Umbilical cord (tissue), 1 donor: ENCODE measurements at regions not wholly inside any gene's neighbourhood (a gene's known extent, or its start where the extent isn't known, plus 50 kb on each side); places are given as distances from the start of the nearest gene placed in this dataset.

Source experiments
- DNase-seq: peaks from one replicate; pipeline ENCODE4 v3.0.0-alpha.2; 2015; ENCODE audit warnings: low spot score

- DNase-seq, result peak; percentile 99
Observed at GRCh38 chr2:54360055-54360792, 95.9 kb upstream of the SPTBN1 start.

GRCh38 chr2:54364409-54364808 is 91.7 kb upstream of the SPTBN1 start:
- no peak for DNase-seq

GRCh38 chr2:54365661-54366060 is 90.5 kb upstream of the SPTBN1 start:
- DNase-seq, result no peak

GRCh38 chr2:54366487-54367280 is 89.4 kb upstream of the SPTBN1 start:
- DNase-seq, result no peak

GRCh38 chr2:54370405-54371104 is 85.6 kb upstream of the SPTBN1 start:
- DNase-seq, result no peak

- no peak for DNase-seq
Observed at GRCh38 chr2:54371460-54372065, 84.6 kb upstream of the SPTBN1 start.

- no peak for DNase-seq
Observed at GRCh38 chr2:54372361-54372760, 83.8 kb upstream of the SPTBN1 start.

- no peak for DNase-seq
Observed at GRCh38 chr2:54373855-54374254, 82.3 kb upstream of the SPTBN1 start.

- no peak for DNase-seq
Observed at GRCh38 chr2:54374591-54375364, 81.3 kb upstream of the SPTBN1 start.

GRCh38 chr2:54377451-54377850 is 78.7 kb upstream of the SPTBN1 start:
- no peak for DNase-seq

- DNase-seq, result no peak
Observed at GRCh38 chr2:54377901-54378493, 78.1 kb upstream of the SPTBN1 start.

GRCh38 chr2:54380670-54381069 is 75.5 kb upstream of the SPTBN1 start:
- no peak for DNase-seq

GRCh38 chr2:54381293-54381692 is 74.8 kb upstream of the SPTBN1 start:
- DNase-seq, result no peak

- no peak for DNase-seq
Observed at GRCh38 chr2:54382601-54383000, 73.5 kb upstream of the SPTBN1 start.

- no peak for DNase-seq
Observed at GRCh38 chr2:54384301-54385203, 71.6 kb upstream of the SPTBN1 start.

GRCh38 chr2:54385271-54385670 is 70.9 kb upstream of the SPTBN1 start:
- no peak for DNase-seq

GRCh38 chr2:54386585-54386984 is 69.5 kb upstream of the SPTBN1 start:
- DNase-seq, result no peak

GRCh38 chr2:54387059-54387991 is 68.8 kb upstream of the SPTBN1 start:
- peak; percentile 79 for DNase-seq

- no peak for DNase-seq
Observed at GRCh38 chr2:54388076-54388475, 68.1 kb upstream of the SPTBN1 start.
